PC-3 (cell line): ENCODE measurements at regions not wholly inside any gene's neighbourhood (a gene's known extent, or its start where the extent isn't known, plus 50 kb on each side); places are given as distances from the start of the nearest gene placed in this dataset.

Experiments
- ATAC-seq: fragments of 200-7000 bp; cut with Tn5 transposase; 2 replicates; pipeline ENCODE4 v1.9.1; 2020; ENCODE audit warnings: mild to moderate bottlenecking, moderate library complexity
- BruUV-seq: library from RNA; stranded (reverse); fragments of 400-500 nt; replicated peaks from 2 replicates; lab custom pipeline; 2021; lab: Mats Ljungman, UMichigan
- CTCF ChIA-PET: fragments of 300-600 bp; sonication (Branson Sonifier 250); formaldehyde crosslinking; loops from one replicate; lab custom pipeline; 2022; ENCODE audit warnings: antibody characterized with exemption; lab: Charles Lee
- POLR2A ChIA-PET: fragments of 300-600 bp; sonication (Branson Sonifier 250); formaldehyde crosslinking; loops from one replicate; lab custom pipeline; 2022; ENCODE audit warnings: antibody characterized with exemption; ENCODE audit not compliant: unreplicated experiment; lab: Charles Lee
- DNase-seq: peaks from one replicate; pipeline ENCODE4 v3.0.0-alpha.2; 2015
- H2AFZ ChIP-seq: fragments of 300-600 bp; sonication (generic); 2 replicates; pipeline ENCODE4 v1.6.0; 2016; ENCODE audit warnings: antibody characterized with exemption, low read length
- H3F3A ChIP-seq: fragments of 300-600 bp; sonication (generic); one replicate; pipeline ENCODE4 v1.6.0; 2017; ENCODE audit warnings: antibody characterized with exemption, low read length, control low read depth, mild to moderate bottlenecking; ENCODE audit not compliant: unreplicated experiment
- H3K27ac ChIP-seq: fragments of 300-600 bp; sonication (generic); 2 replicates; pipeline ENCODE4 v1.5.1; 2016; ENCODE audit warnings: mild to moderate bottlenecking, low read length
- H3K27me3 ChIP-seq: fragments of 300-600 bp; sonication (generic); 2 replicates; pipeline ENCODE4 v1.6.1; 2016; ENCODE audit warnings: low read length, mixed read lengths
- H3K36me3 ChIP-seq: fragments of 300-600 bp; sonication (generic); 2 replicates; pipeline ENCODE4 v1.6.1; 2016; ENCODE audit warnings: low read depth, mixed run types, low read length, mixed read lengths
- H3K4me1 ChIP-seq: fragments of 300-600 bp; sonication (generic); 2 replicates; pipeline ENCODE4 v1.5.1; 2016; ENCODE audit warnings: low read length; ENCODE audit not compliant: insufficient read depth
- H3K4me2 ChIP-seq: fragments of 300-600 bp; sonication (generic); 2 replicates; pipeline ENCODE4 v1.6.0; 2016; ENCODE audit warnings: low read length
- H3K4me3 ChIP-seq: fragments of 300-600 bp; sonication (generic); 2 replicates; pipeline ENCODE4 v1.5.1; 2016; ENCODE audit warnings: mild to moderate bottlenecking, low read length, mixed read lengths
- H3K79me2 ChIP-seq: fragments of 300-600 bp; sonication (generic); 2 replicates; pipeline ENCODE4 v1.6.1; 2017; ENCODE audit warnings: low read length, mixed read lengths
- H3K9ac ChIP-seq: fragments of 300-600 bp; sonication (generic); 2 replicates; pipeline ENCODE4 v1.6.0; 2016; ENCODE audit warnings: mild to moderate bottlenecking, low read length
- H3K9me2 ChIP-seq: fragments of 300-600 bp; sonication (generic); replicated peaks from 2 replicates; pipeline ENCODE4 v1.6.1; 2016; ENCODE audit warnings: mixed run types, low read length, mixed read lengths
- H3K9me3 ChIP-seq: fragments of 300-600 bp; sonication (generic); 2 replicates; pipeline ENCODE4 v1.6.1; 2016; ENCODE audit warnings: low read length, mixed read lengths
- H4K20me1 ChIP-seq: fragments of 300-600 bp; sonication (generic); 2 replicates; pipeline ENCODE4 v1.6.1; 2016; ENCODE audit warnings: low read length, mixed read lengths
- CTCF ChIP-seq: fragments of 300-600 bp; sonication (generic); conservative IDR thresholded peaks from 2 replicates; pipeline ENCODE4 v1.5.1; 2017; ENCODE audit warnings: antibody characterized with exemption, low read depth, mild to moderate bottlenecking, low read length
- EZH2 ChIP-seq: fragments of 300-600 bp; sonication (generic); IDR thresholded peaks from one replicate; pipeline ENCODE4 v1.6.1; 2017; ENCODE audit warnings: antibody characterized with exemption, mild to moderate bottlenecking, low read length; ENCODE audit not compliant: unreplicated experiment
- EZH2phosphoT487 ChIP-seq: fragments of 300-600 bp; sonication (generic); IDR thresholded peaks from 2 replicates; pipeline ENCODE4 v1.6.1; 2018; ENCODE audit warnings: mild to moderate bottlenecking, antibody characterized with exemption, low read length, borderline replicate concordance
- intact Hi-C: fragments of 100-400 bp; cut with micrococcal nuclease; formaldehyde crosslinking; loops from 2 replicates; pipeline ENCODE4 v1.9.0; 2023

- TF ChIP-seq EZH2phosphoT487 (no peak), CTCF (no peak), EZH2 (no peak)
- ATAC-seq (no peak), DNase-seq (no peak)
- no peak overlapping the region for H3K4me2 ChIP-seq
- H3K4me1 ChIP-seq = no peaks in the 10 kb centered on the region
- no peak overlapping the region for H2AFZ ChIP-seq
- no peaks in the 10 kb centered on the region for H3K36me3 ChIP-seq
- H3K9me3 ChIP-seq = no peaks in the 10 kb centered on the region
- intact Hi-C loops = no loop called here
- ChIA-PET POLR2A (no interaction called here), CTCF (no interaction called here)
- H3K79me2 ChIP-seq = no peaks in the 10 kb centered on the region
- no peaks in the 10 kb centered on the region for H4K20me1 ChIP-seq
- H3K9me2 ChIP-seq = no peaks in the 10 kb centered on the region
- H3K9ac ChIP-seq = no peak overlapping the region
- no peaks in the 10 kb centered on the region for H3F3A ChIP-seq
- no TSS peak for BruUV-seq
- peaks cover 44% of the 10 kb centered on the region for H3K27me3 ChIP-seq
- H3K27ac ChIP-seq = no peak overlapping the region
- H3K4me3 ChIP-seq = no peak overlapping the region
Observed at GRCh38 chr15:94666553-94666952, 435.2 kb downstream of the MCTP2 start.

GRCh38 chr15:94667109-94667508 is 435.7 kb downstream of the MCTP2 start:
- ATAC-seq (no peak), DNase-seq (no peak)
- peaks cover 45% of the 10 kb centered on the region for H3K27me3 ChIP-seq
- BruUV-seq = no TSS peak
- no peak overlapping the region for H3K4me3 ChIP-seq
- H4K20me1 ChIP-seq = no peaks in the 10 kb centered on the region
- no peaks in the 10 kb centered on the region for H3K36me3 ChIP-seq
- TF ChIP-seq EZH2phosphoT487 = no peak
- no peak for TF ChIP-seq CTCF
- no peak for TF ChIP-seq EZH2
- H3K9me3 ChIP-seq = no peaks in the 10 kb centered on the region
- ChIA-PET POLR2A (no interaction called here), CTCF (no interaction called here)
- no peaks in the 10 kb centered on the region for H3K9me2 ChIP-seq
- H3K27ac ChIP-seq = no peak overlapping the region
- H3K79me2 ChIP-seq = no peaks in the 10 kb centered on the region
- no peak overlapping the region for H2AFZ ChIP-seq
- H3K4me1 ChIP-seq = no peaks in the 10 kb centered on the region
- intact Hi-C loops = no loop called here
- H3F3A ChIP-seq = no peaks in the 10 kb centered on the region
- H3K4me2 ChIP-seq = no peak overlapping the region
- no peak overlapping the region for H3K9ac ChIP-seq

GRCh38 chr15:94670438-94671034 is 439.2 kb downstream of the MCTP2 start:
- H4K20me1 ChIP-seq = no peaks in the 10 kb centered on the region
- no TSS peak for BruUV-seq
- no peaks in the 10 kb centered on the region for H3K36me3 ChIP-seq
- no peaks in the 10 kb centered on the region for H3K9me2 ChIP-seq
- peak; percentile 60 for DNase-seq
- no peak overlapping the region for H3K4me3 ChIP-seq
- POLR2A ChIA-PET = no interaction called here
- no peaks in the 10 kb centered on the region for H3F3A ChIP-seq
- H3K79me2 ChIP-seq = no peaks in the 10 kb centered on the region
- TF ChIP-seq EZH2 (no peak), CTCF (peak; percentile 81)
- H3K27ac ChIP-seq = no peak overlapping the region
- H3K4me1 ChIP-seq = no peaks in the 10 kb centered on the region
- ATAC-seq = peak; percentile 40
- no peaks in the 10 kb centered on the region for H3K9me3 ChIP-seq
- no peak overlapping the region for H3K9ac ChIP-seq
- intact Hi-C loops = no loop called here
- H3K4me2 ChIP-seq = no peak overlapping the region
- CTCF ChIA-PET = no interaction called here
- peaks cover 31% of the 10 kb centered on the region for H3K27me3 ChIP-seq
- H2AFZ ChIP-seq = no peak overlapping the region
